ENCODE measurements at regions not wholly inside any gene's neighbourhood (a gene's known extent, or its start where the extent isn't known, plus 50 kb on each side); places are given as distances from the start of the nearest gene placed in this dataset.

GRCh38 chr4:11842620-11843263 is 414.0 kb upstream of the HS3ST1 start:
- Histone ChIP-seq H3K36me3 (ENCODE audit: insufficient read depth, low read length) (no peaks in the 10 kb centered on the region), H3K27ac (ENCODE audit: low read depth in 1 of 2, low read length in 2 of 2) (no peak overlapping the region), H3K27me3 (ENCODE audit: control insufficient read depth in 1 of 2, insufficient read depth in 2 of 2, low read length in 2 of 2) (no peaks in the 10 kb centered on the region), H3K4me3 (ENCODE audit: low read length) (no peak overlapping the region), H3K4me1 (ENCODE audit: insufficient read depth, low read length) (no peaks in the 10 kb centered on the region), H3K9me3 (ENCODE audit: control insufficient read depth in 1 of 2, insufficient read depth in 1 of 2, low read length in 2 of 2) (no peaks in the 10 kb centered on the region)
- no peak overlapping the region for H3K4me3 Mint-ChIP-seq
- H3K9me3 Mint-ChIP-seq = no peaks in the 10 kb centered on the region
- H3K27ac Mint-ChIP-seq = no peak overlapping the region
- TF ChIP-seq CTCF (IDR thresholded peaks at IDR 0.05) = no peak
- ChIA-PET CTCF (no interaction called here), POLR2A (no interaction called here)
- intact Hi-C loops (cut with DNase I, micrococcal nuclease) = no loop called here
- no peak for DNase-seq
- no peak for ATAC-seq (ENCODE audit: poor library complexity)
- H3K36me3 Mint-ChIP-seq (ENCODE audit: low read depth) = no peaks in the 10 kb centered on the region
- H3K27me3 Mint-ChIP-seq = no peaks in the 10 kb centered on the region
- H3K4me1 Mint-ChIP-seq (ENCODE audit: low read depth) = no peaks in the 10 kb centered on the region

DNA sequence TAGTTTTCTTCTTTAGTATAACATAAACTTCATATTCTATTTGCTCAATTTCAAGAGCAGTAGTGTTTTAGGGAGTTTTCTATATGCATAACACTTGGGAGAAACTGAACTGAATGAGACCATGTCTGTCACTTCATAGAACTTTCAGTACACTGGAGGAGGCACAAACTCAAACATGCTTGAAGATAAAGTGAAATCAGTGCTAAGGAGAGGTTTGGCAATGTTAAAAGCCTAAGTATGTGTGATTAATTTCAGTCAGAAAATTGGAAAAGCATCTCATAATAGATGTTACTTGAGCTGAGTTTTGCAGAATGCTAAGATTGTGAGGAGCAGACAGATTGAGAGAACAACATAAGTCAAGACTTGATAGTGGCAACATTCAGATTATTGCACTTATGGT is 411.2 kb upstream of the HS3ST1 start:
- Mint-ChIP-seq H3K9me3 (peaks cover 2% of the 10 kb centered on the region), H3K4me3 (no peak overlapping the region), H3K36me3 (ENCODE audit: low read depth) (no peaks in the 10 kb centered on the region), H3K27me3 (peaks cover 6% of the 10 kb centered on the region), H3K4me1 (ENCODE audit: low read depth) (no peaks in the 10 kb centered on the region), H3K27ac (no peak overlapping the region)
- H3K9me3 ChIP-seq (ENCODE audit: control insufficient read depth in 1 of 2, insufficient read depth in 1 of 2, low read length in 2 of 2) = no peaks in the 10 kb centered on the region
- no peaks in the 10 kb centered on the region for H3K27me3 ChIP-seq (ENCODE audit: control insufficient read depth in 1 of 2, insufficient read depth in 2 of 2, low read length in 2 of 2)
- H3K4me1 ChIP-seq (ENCODE audit: insufficient read depth, low read length) = no peaks in the 10 kb centered on the region
- intact Hi-C loops (cut with DNase I, micrococcal nuclease) = no loop called here
- ATAC-seq (ENCODE audit: poor library complexity) = no peak
- ChIA-PET POLR2A (no interaction called here), CTCF (no interaction called here)
- H3K4me3 ChIP-seq (ENCODE audit: low read length) = no peak overlapping the region
- no peak for TF ChIP-seq CTCF (IDR thresholded peaks at IDR 0.05)
- H3K36me3 ChIP-seq (ENCODE audit: insufficient read depth, low read length) = no peaks in the 10 kb centered on the region
- no peak overlapping the region for H3K27ac ChIP-seq (ENCODE audit: low read depth in 1 of 2, low read length in 2 of 2)
- DNase-seq = no peak

DNA sequence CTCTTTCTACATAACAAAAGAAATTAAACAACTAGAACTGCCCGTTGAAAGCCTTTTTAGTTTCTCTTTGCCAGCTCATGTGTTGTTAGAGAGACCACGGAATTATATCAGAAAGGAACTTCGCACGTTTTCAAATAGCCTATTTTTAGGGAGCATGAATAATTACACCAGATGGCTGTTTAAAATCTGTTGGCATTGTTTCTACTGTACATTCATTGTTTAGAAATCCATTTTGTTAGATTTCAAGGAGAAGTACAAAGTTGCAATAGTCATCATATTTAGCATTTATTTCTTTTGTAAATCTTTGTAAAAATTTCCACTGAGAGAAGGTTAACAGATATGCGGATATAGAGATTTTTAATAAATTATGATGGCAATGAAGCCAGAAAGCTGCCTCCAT is 403.0 kb upstream of the HS3ST1 start:
- no peaks in the 10 kb centered on the region for H3K36me3 ChIP-seq (ENCODE audit: insufficient read depth, low read length)
- ATAC-seq (ENCODE audit: poor library complexity) (no peak), DNase-seq (no peak)
- no peak overlapping the region for H3K27ac ChIP-seq (ENCODE audit: low read depth in 1 of 2, low read length in 2 of 2)
- Mint-ChIP-seq H3K4me3 (no peak overlapping the region), H3K9me3 (peaks cover 2% of the 10 kb centered on the region), H3K4me1 (ENCODE audit: low read depth) (no peaks in the 10 kb centered on the region), H3K27me3 (peaks cover 7% of the 10 kb centered on the region), H3K27ac (no peak overlapping the region), H3K36me3 (ENCODE audit: low read depth) (no peaks in the 10 kb centered on the region)
- ChIA-PET CTCF (no interaction called here), POLR2A (no interaction called here)
- intact Hi-C loops (cut with DNase I, micrococcal nuclease) = no loop called here
- no peaks in the 10 kb centered on the region for H3K9me3 ChIP-seq (ENCODE audit: control insufficient read depth in 1 of 2, insufficient read depth in 1 of 2, low read length in 2 of 2)
- H3K4me1 ChIP-seq (ENCODE audit: insufficient read depth, low read length) = no peaks in the 10 kb centered on the region
- H3K4me3 ChIP-seq (ENCODE audit: low read length) = no peak overlapping the region
- no peaks in the 10 kb centered on the region for H3K27me3 ChIP-seq (ENCODE audit: control insufficient read depth in 1 of 2, insufficient read depth in 2 of 2, low read length in 2 of 2)
- TF ChIP-seq CTCF (IDR thresholded peaks at IDR 0.05) = no peak
